GM12878 (cell line): ENCODE measurements at regions not wholly inside any gene's neighbourhood (a gene's known extent, or its start where the extent isn't known, plus 50 kb on each side); places are given as distances from the start of the nearest gene placed in this dataset.

Experiments
- ATAC-seq: fragments of 200-7000 bp; cut with Tn5 transposase; 3 replicates; pipeline ENCODE4 v1.9.1; 2020; ENCODE audit warnings: mild to moderate bottlenecking, moderate library complexity
- BruUV-seq: library from RNA; stranded (reverse); fragments of 400-500 nt; replicated peaks from 2 replicates; lab custom pipeline; 2021; lab: Mats Ljungman, UMichigan
- CTCF ChIA-PET: fragments of 300-600 bp; sonication (Branson Sonifier 250); formaldehyde crosslinking; extraction: SDS; loops from one replicate; lab custom pipeline; 2021; ENCODE audit warnings: inconsistent platforms; lab: Yijun Ruan, JAX
- POLR2A ChIA-PET: fragments of 350-600 bp; formaldehyde crosslinking; extraction: SDS; loops from one replicate; lab custom pipeline; 2021; ENCODE audit warnings: inconsistent platforms; lab: Charles Lee
- RAD21 ChIA-PET: fragments of 300-600 bp; sonication (Branson Sonifier 250); formaldehyde crosslinking; loops from one replicate; lab custom pipeline; 2023; ENCODE audit warnings: antibody characterized with exemption; ENCODE audit not compliant: unreplicated experiment; lab: Charles Lee
- SMC1A ChIA-PET: fragments of 300-600 bp; sonication (Branson Sonifier 250); formaldehyde crosslinking; loops from one replicate; lab custom pipeline; 2023; ENCODE audit not compliant: unreplicated experiment, uncharacterized antibody; lab: Charles Lee
- DNase-seq: peaks from one replicate; pipeline ENCODE4 v3.0.0-alpha.2; 2011; ENCODE audit warnings: low read depth, low spot score
- FAIRE-seq: peaks from 3 replicates; lab custom pipeline; 2011; peaks lifted over from hg19 to GRCh38; lab: Jason Lieb, UNC
- H2AFZ ChIP-seq: 2 replicates; pipeline ENCODE4 v1.6.0; 2011; ENCODE audit warnings: low read depth, low read length, control low read depth; ENCODE audit not compliant: control insufficient read depth
- H3K27ac ChIP-seq: 2 replicates; pipeline ENCODE4 v1.5.1; 2011; ENCODE audit warnings: control low read depth; ENCODE audit not compliant: control insufficient read depth, insufficient read depth
- H3K27me3 ChIP-seq, 2 experiments: replicated peaks in 1 of 2; 2 replicates each; pipeline versions ENCODE4 v1.6.0 to v1.6.1; 2011; ENCODE audit warnings: low read length in 1 of 2; ENCODE audit not compliant: control insufficient read depth in 2 of 2, insufficient read depth in 2 of 2
- H3K36me3 ChIP-seq, 2 experiments: 2 replicates each; pipeline ENCODE4 v1.5.1; 2011; ENCODE audit warnings: low read length in 1 of 2; ENCODE audit not compliant: control insufficient read depth in 2 of 2, insufficient read depth in 2 of 2
- H3K4me1 ChIP-seq: 2 replicates; pipeline ENCODE4 v1.6.1; 2011; ENCODE audit warnings: mild to moderate bottlenecking, low read length, moderate library complexity, mixed read lengths; ENCODE audit not compliant: control insufficient read depth, insufficient read depth
- H3K4me2 ChIP-seq: 2 replicates; pipeline ENCODE4 v1.6.0; 2011; ENCODE audit warnings: control low read depth; ENCODE audit not compliant: control insufficient read depth, insufficient read depth
- H3K4me3 ChIP-seq: fragments of 200-600 bp; sonication (generic); 2 replicates; pipeline ENCODE4 v1.5.1; 2016
- H3K79me2 ChIP-seq: 2 replicates; pipeline ENCODE4 v1.6.0; 2011; ENCODE audit warnings: low read length; ENCODE audit not compliant: control insufficient read depth, insufficient read depth
- H3K9ac ChIP-seq: 2 replicates; pipeline ENCODE4 v1.8.0; 2011; ENCODE audit warnings: low read length, control low read depth, mixed read lengths; ENCODE audit not compliant: control insufficient read depth, insufficient read depth
- H3K9me3 ChIP-seq: replicated peaks from 3 replicates; pipeline ENCODE4 v1.5.1; 2011; ENCODE audit warnings: mild to moderate bottlenecking, low read length; ENCODE audit not compliant: control insufficient read depth, insufficient read depth
- H4K20me1 ChIP-seq: 2 replicates; pipeline ENCODE4 v1.6.0; 2011; ENCODE audit not compliant: control insufficient read depth, insufficient read depth
- CBX5 ChIP-seq: sonication (generic); IDR thresholded peaks from 2 replicates; pipeline ENCODE4 v1.6.1; 2016; ENCODE audit warnings: low read depth, moderate library complexity, mild to moderate bottlenecking, inconsistent platforms
- CREB1 ChIP-seq: IDR thresholded peaks from 2 replicates; pipeline ENCODE4 v1.6.1; 2012; ENCODE audit warnings: low read depth, mild to moderate bottlenecking, inconsistent platforms
- KDM1A ChIP-seq: fragments of 200-600 bp; sonication (generic); IDR thresholded peaks from 2 replicates; pipeline ENCODE4 v1.6.1; 2016; ENCODE audit warnings: borderline replicate concordance
- MEF2A ChIP-seq: IDR thresholded peaks from 2 replicates; pipeline ENCODE4 v1.6.1; 2011; ENCODE audit warnings: low read depth, mild to moderate bottlenecking, low read length, moderate library complexity; ENCODE audit not compliant: insufficient read depth
- MEF2B ChIP-seq: fragments of 450-650 bp; IDR thresholded peaks from 2 replicates; pipeline ENCODE4 v1.6.1; 2018; ENCODE audit warnings: mild to moderate bottlenecking, moderate library complexity; ENCODE audit not compliant: partially characterized antibody, poor library complexity, severe bottlenecking
- NFYA ChIP-seq: IDR thresholded peaks from 2 replicates; pipeline ENCODE4 v1.6.1; 2011; ENCODE audit warnings: low read depth, mild to moderate bottlenecking, low read length, improper control_type of control experiment, borderline replicate concordance
- NR2C2 ChIP-seq: IDR thresholded peaks from 2 replicates; pipeline ENCODE4 v1.6.1; 2011; ENCODE audit warnings: borderline replicate concordance, low read depth; ENCODE audit not compliant: control insufficient read depth, insufficient read length
- PAX8 ChIP-seq: fragments of 450-650 bp; IDR thresholded peaks from 2 replicates; pipeline ENCODE4 v1.6.1; 2017; ENCODE audit warnings: mild to moderate bottlenecking, moderate library complexity
- RBBP5 ChIP-seq: fragments of 200-600 bp; sonication (generic); conservative IDR thresholded peaks from 2 replicates; pipeline ENCODE4 v1.6.1; 2016
- RELA ChIP-seq: fragments of 450-650 bp; IDR thresholded peaks from 2 replicates; pipeline ENCODE4 v1.8.0; 2014; ENCODE audit warnings: borderline replicate concordance; ENCODE audit not compliant: partially characterized antibody
- RELB ChIP-seq: fragments of 450-650 bp; IDR thresholded peaks from 2 replicates; pipeline ENCODE4 v1.6.1; 2017; ENCODE audit warnings: low read depth, mild to moderate bottlenecking, moderate library complexity
- SMC3 ChIP-seq: IDR thresholded peaks from 2 replicates; pipeline ENCODE4 v1.6.1; 2011; ENCODE audit warnings: low read length, improper control_type of control experiment, borderline replicate concordance
- TBL1XR1 ChIP-seq: IDR thresholded peaks from 2 replicates; pipeline ENCODE4 v1.6.1; 2012; ENCODE audit warnings: low read depth, low read length, improper control_type of control experiment
- WGBS: methylation state at CpG from one replicate; pipeline ENCODE4 v1.1.6; 2016; ENCODE audit warnings: low lambda C conversion rate; ENCODE audit not compliant: insufficient replicate concordance, insufficient coverage; ENCODE audit errors: missing lambda C conversion rate; 5-methylcytosine and 5-hydroxymethylcytosine counted together
- in situ Hi-C: fragments of 300-500 bp; cut with MboI; formaldehyde crosslinking; loops from 9 replicates; pipeline ENCODE4 v1.14.3; 2018; ENCODE audit warnings: mixed read lengths
- intact Hi-C: fragments of 100-400 bp; cut with micrococcal nuclease; formaldehyde crosslinking; loops from one replicate; pipeline ENCODE4 v1.14.2; 2022; ENCODE audit not compliant: unreplicated experiment
- TF ChIP-seq, protein P1 (sequence below): fragments of 450-650 bp; IDR thresholded peaks from 2 replicates; pipeline ENCODE4 v1.6.1; 2017; ENCODE audit warnings: mild to moderate bottlenecking, moderate library complexity
- TF ChIP-seq, protein P2 (sequence below): fragments of 450-650 bp; formaldehyde crosslinking; IDR thresholded peaks from 2 replicates; pipeline ENCODE4 v1.4.0; 2020; ENCODE audit warnings: mild to moderate bottlenecking, moderate library complexity

DNA sequence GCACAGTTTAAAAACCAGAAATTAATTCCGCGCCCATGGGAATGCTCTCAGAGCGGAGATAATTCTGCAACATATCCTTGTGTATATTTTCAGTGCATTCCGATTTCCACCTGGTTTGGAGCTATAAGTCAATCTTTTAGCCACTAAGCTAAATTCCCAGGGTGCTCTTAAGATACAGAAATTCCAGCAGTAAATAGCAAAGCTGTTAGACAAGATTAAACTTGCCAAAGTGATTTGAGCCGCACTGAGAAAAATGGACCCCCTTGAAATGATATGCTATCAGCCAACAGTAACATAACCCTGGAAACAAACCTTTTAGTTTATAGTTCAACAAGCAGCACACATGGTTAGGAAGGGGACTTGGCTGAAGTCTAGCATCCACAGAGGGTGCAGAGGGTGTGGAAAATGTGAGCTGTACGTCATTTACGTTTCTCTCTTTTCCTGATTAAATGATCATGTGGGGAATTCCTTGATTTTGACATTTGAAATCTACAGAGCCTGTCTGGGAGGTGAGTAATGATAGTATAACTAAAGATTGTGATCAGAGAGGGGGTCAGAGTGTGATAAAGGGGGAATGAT, 99.8 kb upstream of the COPS8 start:
- ChIA-PET RAD21 (no interaction called here), POLR2A (no interaction called here), CTCF (no interaction called here), SMC1A (interaction anchor here (1.1 kb wide), 1 partner anchor 474 kb away, joined by 3 read pairs; no protein-coding TSS in a partner anchor)
- Histone ChIP-seq H3K4me2 (no peak overlapping the region), H3K27me3 (peaks cover 0 to 7% of the 10 kb centered on the region in 2 experiments; a peak in 2 of 4 replicates), H3K4me3 (no peak overlapping the region), H3K27ac (no peak overlapping the region), H2AFZ (no peak overlapping the region), H3K79me2 (no peaks in the 10 kb centered on the region), H3K9me3 (no peaks in the 10 kb centered on the region), H3K4me1 (no peaks in the 10 kb centered on the region), H3K36me3 (no peaks in the 10 kb centered on the region), H4K20me1 (no peaks in the 10 kb centered on the region), H3K9ac (no peak overlapping the region)
- DNase-seq: no peak
- 62% methylated on average over 7 of the region's 7 CpGs for WGBS
- no peak for FAIRE-seq
- no TSS peak for BruUV-seq
- intact Hi-C loops: no loop called here
- in situ Hi-C loops: no loop called here
- no peak for ATAC-seq
- TF ChIP-seq MEF2B: no peak
- TF ChIP-seq, protein P1, sequence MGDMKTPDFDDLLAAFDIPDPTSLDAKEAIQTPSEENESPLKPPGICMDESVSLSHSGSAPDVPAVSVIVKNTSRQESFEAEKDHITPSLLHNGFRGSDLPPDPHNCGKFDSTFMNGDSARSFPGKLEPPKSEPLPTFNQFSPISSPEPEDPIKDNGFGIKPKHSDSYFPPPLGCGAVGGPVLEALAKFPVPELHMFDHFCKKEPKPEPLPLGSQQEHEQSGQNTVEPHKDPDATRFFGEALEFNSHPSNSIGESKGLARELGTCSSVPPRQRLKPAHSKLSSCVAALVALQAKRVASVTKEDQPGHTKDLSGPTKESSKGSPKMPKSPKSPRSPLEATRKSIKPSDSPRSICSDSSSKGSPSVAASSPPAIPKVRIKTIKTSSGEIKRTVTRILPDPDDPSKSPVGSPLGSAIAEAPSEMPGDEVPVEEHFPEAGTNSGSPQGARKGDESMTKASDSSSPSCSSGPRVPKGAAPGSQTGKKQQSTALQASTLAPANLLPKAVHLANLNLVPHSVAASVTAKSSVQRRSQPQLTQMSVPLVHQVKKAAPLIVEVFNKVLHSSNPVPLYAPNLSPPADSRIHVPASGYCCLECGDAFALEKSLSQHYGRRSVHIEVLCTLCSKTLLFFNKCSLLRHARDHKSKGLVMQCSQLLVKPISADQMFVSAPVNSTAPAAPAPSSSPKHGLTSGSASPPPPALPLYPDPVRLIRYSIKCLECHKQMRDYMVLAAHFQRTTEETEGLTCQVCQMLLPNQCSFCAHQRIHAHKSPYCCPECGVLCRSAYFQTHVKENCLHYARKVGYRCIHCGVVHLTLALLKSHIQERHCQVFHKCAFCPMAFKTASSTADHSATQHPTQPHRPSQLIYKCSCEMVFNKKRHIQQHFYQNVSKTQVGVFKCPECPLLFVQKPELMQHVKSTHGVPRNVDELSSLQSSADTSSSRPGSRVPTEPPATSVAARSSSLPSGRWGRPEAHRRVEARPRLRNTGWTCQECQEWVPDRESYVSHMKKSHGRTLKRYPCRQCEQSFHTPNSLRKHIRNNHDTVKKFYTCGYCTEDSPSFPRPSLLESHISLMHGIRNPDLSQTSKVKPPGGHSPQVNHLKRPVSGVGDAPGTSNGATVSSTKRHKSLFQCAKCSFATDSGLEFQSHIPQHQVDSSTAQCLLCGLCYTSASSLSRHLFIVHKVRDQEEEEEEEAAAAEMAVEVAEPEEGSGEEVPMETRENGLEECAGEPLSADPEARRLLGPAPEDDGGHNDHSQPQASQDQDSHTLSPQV: no peak
- TF ChIP-seq RELB: no peak
- no peak for TF ChIP-seq MEF2A
- TF ChIP-seq PAX8: no peak
- no peak for TF ChIP-seq RBBP5
- TF ChIP-seq RELA: no peak
- TF ChIP-seq TBL1XR1: no peak
- TF ChIP-seq, protein P2, sequence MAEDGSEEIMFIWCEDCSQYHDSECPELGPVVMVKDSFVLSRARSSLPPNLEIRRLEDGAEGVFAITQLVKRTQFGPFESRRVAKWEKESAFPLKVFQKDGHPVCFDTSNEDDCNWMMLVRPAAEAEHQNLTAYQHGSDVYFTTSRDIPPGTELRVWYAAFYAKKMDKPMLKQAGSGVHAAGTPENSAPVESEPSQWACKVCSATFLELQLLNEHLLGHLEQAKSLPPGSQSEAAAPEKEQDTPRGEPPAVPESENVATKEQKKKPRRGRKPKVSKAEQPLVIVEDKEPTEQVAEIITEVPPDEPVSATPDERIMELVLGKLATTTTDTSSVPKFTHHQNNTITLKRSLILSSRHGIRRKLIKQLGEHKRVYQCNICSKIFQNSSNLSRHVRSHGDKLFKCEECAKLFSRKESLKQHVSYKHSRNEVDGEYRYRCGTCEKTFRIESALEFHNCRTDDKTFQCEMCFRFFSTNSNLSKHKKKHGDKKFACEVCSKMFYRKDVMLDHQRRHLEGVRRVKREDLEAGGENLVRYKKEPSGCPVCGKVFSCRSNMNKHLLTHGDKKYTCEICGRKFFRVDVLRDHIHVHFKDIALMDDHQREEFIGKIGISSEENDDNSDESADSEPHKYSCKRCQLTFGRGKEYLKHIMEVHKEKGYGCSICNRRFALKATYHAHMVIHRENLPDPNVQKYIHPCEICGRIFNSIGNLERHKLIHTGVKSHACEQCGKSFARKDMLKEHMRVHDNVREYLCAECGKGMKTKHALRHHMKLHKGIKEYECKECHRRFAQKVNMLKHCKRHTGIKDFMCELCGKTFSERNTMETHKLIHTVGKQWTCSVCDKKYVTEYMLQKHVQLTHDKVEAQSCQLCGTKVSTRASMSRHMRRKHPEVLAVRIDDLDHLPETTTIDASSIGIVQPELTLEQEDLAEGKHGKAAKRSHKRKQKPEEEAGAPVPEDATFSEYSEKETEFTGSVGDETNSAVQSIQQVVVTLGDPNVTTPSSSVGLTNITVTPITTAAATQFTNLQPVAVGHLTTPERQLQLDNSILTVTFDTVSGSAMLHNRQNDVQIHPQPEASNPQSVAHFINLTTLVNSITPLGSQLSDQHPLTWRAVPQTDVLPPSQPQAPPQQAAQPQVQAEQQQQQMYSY (CRISPR knock-in tag): no peak
- TF ChIP-seq NR2C2: no peak
- no peak for TF ChIP-seq NFYA
- TF ChIP-seq SMC3: no peak
- TF ChIP-seq CREB1: no peak
- no peak for TF ChIP-seq KDM1A
- no peak for TF ChIP-seq CBX5
